Tibial nerve (tissue), 4 donors: ENCODE measurements at regions not wholly inside any gene's neighbourhood (a gene's known extent, or its start where the extent isn't known, plus 50 kb on each side); places are given as distances from the start of the nearest gene placed in this dataset.

Experiments
- DNase-seq, 2 donors: peaks; one replicate each; pipeline ENCODE4 v3.0.0-alpha.2; 2019; ENCODE audit warnings: low spot score in 2 of 2
- H3K27ac ChIP-seq, 4 donors: fragments of 200-600 bp; sonication (generic) in 3 of 4; one replicate each; pipeline ENCODE4 v1.5.1; 2017 to 2019; ENCODE audit warnings: mild to moderate bottlenecking in 1 of 4
- H3K27me3 ChIP-seq, 2 donors: fragments of 200-600 bp; sonication (generic) in 1 of 2; one replicate each; pipeline versions ENCODE4 v1.5.1 to v1.6.0; 2017 to 2019
- H3K36me3 ChIP-seq, 3 donors: fragments of 200-600 bp; sonication (generic); one replicate each; pipeline ENCODE4 v1.5.1; 2018 to 2019
- H3K4me1 ChIP-seq, 4 donors: fragments of 200-600 bp; sonication (generic) in 3 of 4; one replicate each; pipeline ENCODE4 v1.5.1; 2017 to 2019
- H3K4me3 ChIP-seq, 4 donors: fragments of 200-600 bp; sonication (generic) in 3 of 4; one replicate each; pipeline ENCODE4 v1.5.1; 2017 to 2019; ENCODE audit warnings: mild to moderate bottlenecking in 1 of 4, moderate library complexity in 1 of 4
- H3K9me3 ChIP-seq, 4 donors: fragments of 200-600 bp; sonication (generic) in 3 of 4; one replicate each; pipeline ENCODE4 v1.5.1; 2017 to 2019
- CTCF ChIP-seq, 5 experiments: fragments of 200-600 bp in 3 of 5; fragments of 450-650 bp in 2 of 5; sonication (generic) in 3 of 5; IDR thresholded peaks; one replicate each; pipeline ENCODE4 v1.5.1; 2016 to 2019; ENCODE audit warnings: antibody characterized with exemption in 5 of 5, mild to moderate bottlenecking in 3 of 5, moderate library complexity in 2 of 5
- EP300 ChIP-seq, 2 donors: sonication (generic); formaldehyde crosslinking; IDR thresholded peaks; one replicate each; pipeline ENCODE4 v1.6.1; 2017; ENCODE audit warnings: antibody characterized with exemption in 2 of 2, mild to moderate bottlenecking in 1 of 2
- POLR2A ChIP-seq, 2 donors: fragments of 450-650 bp; IDR thresholded peaks; one replicate each; pipeline ENCODE4 v1.6.1; 2017; ENCODE audit warnings: antibody characterized with exemption in 2 of 2, mild to moderate bottlenecking in 2 of 2, moderate library complexity in 2 of 2
- WGBS, 2 donors: methylation state at CpG; one replicate each; pipeline ENCODE4 v1.1.5; 2018; 5-methylcytosine and 5-hydroxymethylcytosine counted together

- WGBS, 2 donors, result 81 to 85% methylated on average over 11 of the region's 11 CpGs
- no peak for DNase-seq
- no peak overlapping the region for H3K4me3 ChIP-seq
Observed at GRCh38 chr7:156158693-156159092, 346.4 kb upstream of the SHH start.

GRCh38 chr7:156158213-156158612 lies 345.9 kb upstream of the SHH start:
- H3K27me3 ChIP-seq, result no peaks in the 10 kb centered on the region
- H3K9me3 ChIP-seq, result no peaks in the 10 kb centered on the region
- TF ChIP-seq EP300 (IDR thresholded peaks at IDR 0.05) (no peak), POLR2A (IDR thresholded peaks at IDR 0.05) (no peak), CTCF (IDR thresholded peaks at IDR 0.05) (no peak)
- H3K27ac ChIP-seq, result no peak overlapping the region
- WGBS, 2 donors, result 73 to 86% methylated on average over 6 of the region's 6 CpGs
- H3K4me3 ChIP-seq, result no peak overlapping the region
- no peak for DNase-seq
- H3K4me1 ChIP-seq, result no peaks in the 10 kb centered on the region
- H3K36me3 ChIP-seq, result no peaks in the 10 kb centered on the region

More at GRCh38 chr7:156158693-156159092, 346.4 kb upstream of the SHH start:
- Histone ChIP-seq H3K4me1 (no peaks in the 10 kb centered on the region), H3K9me3 (no peaks in the 10 kb centered on the region), H3K36me3 (no peaks in the 10 kb centered on the region), H3K27ac (no peak overlapping the region), H3K27me3 (no peaks in the 10 kb centered on the region)
- no peak for TF ChIP-seq EP300 (IDR thresholded peaks at IDR 0.05)
- TF ChIP-seq POLR2A (IDR thresholded peaks at IDR 0.05), result no peak
- no peak for TF ChIP-seq CTCF (IDR thresholded peaks at IDR 0.05)

GRCh38 chr7:156157409-156158012 lies 345.2 kb upstream of the SHH start:
- no peak for TF ChIP-seq EP300 (IDR thresholded peaks at IDR 0.05)
- no peak for TF ChIP-seq CTCF (IDR thresholded peaks at IDR 0.05)
- no peak for TF ChIP-seq POLR2A (IDR thresholded peaks at IDR 0.05)
- H3K36me3 ChIP-seq, result no peaks in the 10 kb centered on the region
- DNase-seq, result no peak
- 90 to 93% methylated on average over 10 to 13 of the region's 13 CpGs for WGBS, 2 donors
- no peak overlapping the region for H3K27ac ChIP-seq
- H3K9me3 ChIP-seq, result no peaks in the 10 kb centered on the region
- no peaks in the 10 kb centered on the region for H3K4me1 ChIP-seq
- no peak overlapping the region for H3K4me3 ChIP-seq
- H3K27me3 ChIP-seq, result no peaks in the 10 kb centered on the region

GRCh38 chr7:156156734-156157408 lies 344.6 kb upstream of the SHH start:
- Histone ChIP-seq H3K27ac (no peak overlapping the region), H3K27me3 (no peaks in the 10 kb centered on the region), H3K9me3 (no peaks in the 10 kb centered on the region), H3K4me3 (no peak overlapping the region), H3K4me1 (no peaks in the 10 kb centered on the region), H3K36me3 (no peaks in the 10 kb centered on the region)
- DNase-seq, result no peak
- TF ChIP-seq CTCF (IDR thresholded peaks at IDR 0.05) (peak in 2 of 5 experiments; percentile 18 to 25), POLR2A (IDR thresholded peaks at IDR 0.05) (no peak)
- 66 to 69% methylated on average over 20 of the region's 20 CpGs for WGBS, 2 donors

DNA sequence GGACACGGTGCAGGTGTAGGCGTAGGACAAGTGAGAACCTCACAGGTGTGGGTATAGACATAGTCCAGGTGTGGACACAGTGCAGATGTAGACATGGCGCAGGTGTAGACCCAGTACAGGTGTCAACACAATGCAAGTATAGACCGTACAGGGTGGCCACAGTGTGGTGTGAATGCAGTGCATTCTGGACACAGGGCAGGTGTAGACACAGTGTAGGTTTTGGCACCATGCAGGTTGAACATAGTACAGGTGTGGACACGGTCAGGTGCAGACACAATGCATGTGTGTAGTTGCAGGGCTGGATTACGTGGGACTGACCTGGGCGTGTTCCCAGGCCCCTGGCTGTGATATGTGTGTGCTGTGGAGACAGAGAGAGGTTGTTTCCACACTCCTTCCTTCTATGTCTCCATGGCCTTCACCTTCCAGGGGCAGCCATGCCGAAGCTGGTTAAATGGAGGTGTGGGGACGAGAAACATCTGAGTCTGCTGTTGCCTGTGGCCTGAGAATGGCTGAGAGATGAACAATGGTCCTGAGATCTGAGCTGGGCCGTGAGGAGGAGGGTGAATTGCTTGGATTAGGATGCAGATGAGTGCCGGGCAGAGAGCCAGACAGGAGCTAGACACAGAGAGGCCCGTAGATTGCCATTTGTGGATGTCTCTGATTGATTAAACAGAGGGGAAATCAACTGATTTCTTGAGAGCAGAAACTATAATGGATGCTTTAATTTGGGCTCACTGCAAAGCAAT lies 343.9 kb upstream of the SHH start:
- no peak overlapping the region for H3K4me3 ChIP-seq
- no peak for TF ChIP-seq EP300 (IDR thresholded peaks at IDR 0.05)
- no peak for TF ChIP-seq CTCF (IDR thresholded peaks at IDR 0.05)
- no peak for TF ChIP-seq POLR2A (IDR thresholded peaks at IDR 0.05)
- H3K9me3 ChIP-seq, result no peaks in the 10 kb centered on the region
- H3K4me1 ChIP-seq, result no peaks in the 10 kb centered on the region
- H3K36me3 ChIP-seq, result no peaks in the 10 kb centered on the region
- H3K27ac ChIP-seq, result no peak overlapping the region
- WGBS, 2 donors, result 70 to 74% methylated on average over 12 of the region's 12 CpGs
- no peak for DNase-seq
- H3K27me3 ChIP-seq, result no peaks in the 10 kb centered on the region
